ENCODE measurements at regions not wholly inside any gene's neighbourhood (a gene's known extent, or its start where the extent isn't known, plus 50 kb on each side); places are given as distances from the start of the nearest gene placed in this dataset.

DNA sequence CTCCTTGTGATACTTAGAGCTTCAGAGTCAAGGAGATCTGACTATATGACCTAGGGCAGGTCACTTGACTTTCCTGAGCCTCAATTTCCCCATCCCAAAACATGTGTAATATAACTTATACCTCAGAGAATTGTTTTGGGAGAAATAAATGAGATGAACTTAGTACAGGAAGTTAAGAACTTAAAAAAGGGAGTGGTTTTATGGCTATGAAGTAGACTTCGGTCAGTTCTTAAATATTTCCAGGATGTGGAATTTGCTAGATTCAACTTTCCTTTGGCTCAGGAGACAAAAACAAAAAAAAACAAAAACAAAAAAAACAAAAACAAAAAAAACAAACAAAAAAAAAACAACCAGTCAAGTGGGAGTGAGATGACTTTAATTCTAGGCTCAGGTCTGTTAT, 116.7 kb downstream of the EDEM1 start:
- TF ChIP-seq, protein P1, sequence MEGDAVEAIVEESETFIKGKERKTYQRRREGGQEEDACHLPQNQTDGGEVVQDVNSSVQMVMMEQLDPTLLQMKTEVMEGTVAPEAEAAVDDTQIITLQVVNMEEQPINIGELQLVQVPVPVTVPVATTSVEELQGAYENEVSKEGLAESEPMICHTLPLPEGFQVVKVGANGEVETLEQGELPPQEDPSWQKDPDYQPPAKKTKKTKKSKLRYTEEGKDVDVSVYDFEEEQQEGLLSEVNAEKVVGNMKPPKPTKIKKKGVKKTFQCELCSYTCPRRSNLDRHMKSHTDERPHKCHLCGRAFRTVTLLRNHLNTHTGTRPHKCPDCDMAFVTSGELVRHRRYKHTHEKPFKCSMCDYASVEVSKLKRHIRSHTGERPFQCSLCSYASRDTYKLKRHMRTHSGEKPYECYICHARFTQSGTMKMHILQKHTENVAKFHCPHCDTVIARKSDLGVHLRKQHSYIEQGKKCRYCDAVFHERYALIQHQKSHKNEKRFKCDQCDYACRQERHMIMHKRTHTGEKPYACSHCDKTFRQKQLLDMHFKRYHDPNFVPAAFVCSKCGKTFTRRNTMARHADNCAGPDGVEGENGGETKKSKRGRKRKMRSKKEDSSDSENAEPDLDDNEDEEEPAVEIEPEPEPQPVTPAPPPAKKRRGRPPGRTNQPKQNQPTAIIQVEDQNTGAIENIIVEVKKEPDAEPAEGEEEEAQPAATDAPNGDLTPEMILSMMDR (IDR thresholded peaks at IDR 0.05), result no peak
- TF ChIP-seq POLR2A (IDR thresholded peaks at IDR 0.05), result no peak
